ENCODE measurements at regions not wholly inside any gene's neighbourhood (a gene's known extent, or its start where the extent isn't known, plus 50 kb on each side); places are given as distances from the start of the nearest gene placed in this dataset.
"Not testable (repeated sequence)": the region's sequence is repeated elsewhere in the genome, so short reads cannot be mapped to it uniquely, and the experiment has no call there.

DNA sequence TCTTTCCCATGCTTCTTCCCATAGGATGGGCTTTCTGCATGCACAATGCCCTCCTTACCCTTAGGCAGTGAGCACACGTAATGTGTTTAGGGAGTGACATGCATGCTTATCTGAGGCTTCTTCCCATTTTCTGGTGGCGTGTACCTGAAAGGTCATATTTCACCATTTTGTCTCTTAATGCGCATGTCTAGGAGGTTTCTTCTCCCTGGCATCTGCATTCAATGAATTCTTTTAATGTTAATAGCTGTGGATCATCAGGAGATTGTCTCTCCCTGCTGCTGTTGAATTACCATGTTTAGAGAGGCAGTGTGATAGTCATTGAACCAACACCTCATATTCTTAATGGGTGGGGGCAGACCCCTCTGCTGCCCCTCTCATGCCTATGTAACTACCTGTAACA lies 205.6 kb upstream of the SGO1 start:
- DNase-seq (ENCODE audit: low read depth) = no peak
- no peak overlapping the region for H3K4me3 ChIP-seq (ENCODE audit: low read length)
- TF ChIP-seq, protein P1, sequence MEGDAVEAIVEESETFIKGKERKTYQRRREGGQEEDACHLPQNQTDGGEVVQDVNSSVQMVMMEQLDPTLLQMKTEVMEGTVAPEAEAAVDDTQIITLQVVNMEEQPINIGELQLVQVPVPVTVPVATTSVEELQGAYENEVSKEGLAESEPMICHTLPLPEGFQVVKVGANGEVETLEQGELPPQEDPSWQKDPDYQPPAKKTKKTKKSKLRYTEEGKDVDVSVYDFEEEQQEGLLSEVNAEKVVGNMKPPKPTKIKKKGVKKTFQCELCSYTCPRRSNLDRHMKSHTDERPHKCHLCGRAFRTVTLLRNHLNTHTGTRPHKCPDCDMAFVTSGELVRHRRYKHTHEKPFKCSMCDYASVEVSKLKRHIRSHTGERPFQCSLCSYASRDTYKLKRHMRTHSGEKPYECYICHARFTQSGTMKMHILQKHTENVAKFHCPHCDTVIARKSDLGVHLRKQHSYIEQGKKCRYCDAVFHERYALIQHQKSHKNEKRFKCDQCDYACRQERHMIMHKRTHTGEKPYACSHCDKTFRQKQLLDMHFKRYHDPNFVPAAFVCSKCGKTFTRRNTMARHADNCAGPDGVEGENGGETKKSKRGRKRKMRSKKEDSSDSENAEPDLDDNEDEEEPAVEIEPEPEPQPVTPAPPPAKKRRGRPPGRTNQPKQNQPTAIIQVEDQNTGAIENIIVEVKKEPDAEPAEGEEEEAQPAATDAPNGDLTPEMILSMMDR (conservative IDR thresholded peaks at IDR 0.05; ENCODE audit: low read length) = no peak

DNA sequence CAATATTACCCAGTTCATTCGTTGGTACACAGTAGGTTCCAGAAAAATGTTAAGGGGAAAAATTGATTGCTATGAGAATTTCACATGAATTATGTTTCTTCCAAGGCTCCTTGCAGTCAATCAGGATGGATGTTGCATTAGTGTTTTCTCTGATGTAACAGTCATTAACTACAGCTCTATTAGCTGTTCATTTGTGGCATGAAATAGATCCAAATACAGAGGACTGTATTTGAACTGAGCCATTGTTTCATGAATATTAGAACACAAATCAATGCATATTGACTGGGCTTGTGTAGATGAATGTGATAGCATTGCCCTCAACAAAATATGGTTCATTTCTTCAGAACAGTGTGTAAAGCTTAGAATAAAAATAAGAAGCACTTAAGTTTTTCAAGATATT lies 203.0 kb upstream of the SGO1 start:
- no peak for DNase-seq (ENCODE audit: low read depth)
- H3K4me3 ChIP-seq (ENCODE audit: low read length) = no peak overlapping the region
- TF ChIP-seq, protein P1 (conservative IDR thresholded peaks at IDR 0.05; ENCODE audit: low read length) = no peak

DNA sequence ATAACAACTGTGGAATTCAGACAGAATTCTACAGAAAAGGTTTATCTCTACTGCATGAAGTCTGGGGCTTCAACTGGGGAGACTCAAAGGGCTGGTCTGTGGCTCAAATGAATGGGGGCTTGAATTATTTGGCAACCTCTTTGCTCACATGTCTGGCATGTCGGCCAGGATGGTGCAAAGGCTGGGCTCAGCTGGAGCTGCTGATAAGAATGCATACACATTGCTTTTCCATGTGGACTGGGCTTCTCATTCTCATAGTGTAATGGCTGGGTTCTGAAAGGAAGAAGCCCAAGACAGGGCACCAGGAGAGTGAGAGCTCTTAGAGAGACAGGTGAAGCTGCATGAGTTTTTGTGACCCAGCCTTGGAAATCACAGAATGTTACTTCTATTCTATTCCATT lies 194.3 kb upstream of the SGO1 start:
- DNase-seq (ENCODE audit: low read depth) = no peak
- H3K4me3 ChIP-seq (ENCODE audit: low read length) = no peak overlapping the region
- TF ChIP-seq, protein P1 (conservative IDR thresholded peaks at IDR 0.05; ENCODE audit: low read length) = no peak

DNA sequence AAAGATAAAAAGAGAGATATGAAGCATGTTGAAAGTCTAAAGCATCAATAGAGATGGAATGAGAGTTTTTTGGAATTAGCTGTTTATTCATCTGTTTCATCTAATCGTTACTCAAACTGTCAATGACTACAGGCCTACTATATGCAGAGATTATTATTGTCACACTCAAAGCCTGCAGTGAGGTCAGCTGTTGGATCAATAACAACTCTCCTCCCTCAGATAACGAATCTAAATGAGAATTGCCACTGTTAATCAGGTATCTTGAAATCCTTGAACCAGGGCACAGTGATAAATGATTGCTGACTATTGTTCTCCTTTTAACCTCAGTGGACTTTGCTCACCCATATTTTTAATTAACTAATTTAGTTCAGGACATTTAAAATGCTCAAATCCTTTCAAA lies 192.3 kb upstream of the SGO1 start:
- DNase-seq (ENCODE audit: low read depth) = no peak
- H3K4me3 ChIP-seq (ENCODE audit: low read length) = no peak overlapping the region
- TF ChIP-seq, protein P1 (conservative IDR thresholded peaks at IDR 0.05; ENCODE audit: low read length) = no peak

DNA sequence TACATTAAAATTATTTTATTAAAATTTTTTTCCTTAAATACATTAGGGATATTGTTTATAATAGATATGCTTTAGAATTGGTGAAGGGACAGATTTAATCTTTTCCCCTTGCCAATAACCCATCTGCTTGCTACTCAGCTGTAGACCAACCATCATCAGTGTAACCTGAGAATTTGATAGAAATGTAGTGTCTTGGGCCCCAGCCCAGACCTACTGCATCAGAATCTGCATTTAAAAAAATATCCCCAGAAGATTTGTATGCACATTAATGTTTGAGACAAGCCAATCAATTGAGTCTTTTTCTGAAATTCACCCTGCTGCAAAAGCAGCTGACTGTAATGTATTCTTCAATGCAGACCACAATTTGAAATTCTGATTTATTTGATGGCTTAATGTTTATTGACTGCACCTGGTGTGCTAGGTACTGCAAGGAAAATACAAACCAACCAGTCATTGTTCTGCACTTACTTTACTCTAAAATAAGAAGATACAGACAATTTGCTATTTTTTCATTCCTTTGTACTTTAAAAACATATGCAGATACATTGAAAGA lies 190.7 kb upstream of the SGO1 start:
- TF ChIP-seq, protein P1 (conservative IDR thresholded peaks at IDR 0.05; ENCODE audit: low read length) = no peak
- H3K4me3 ChIP-seq (ENCODE audit: low read length) = no peak overlapping the region
- no peak for DNase-seq (ENCODE audit: low read depth)

DNA sequence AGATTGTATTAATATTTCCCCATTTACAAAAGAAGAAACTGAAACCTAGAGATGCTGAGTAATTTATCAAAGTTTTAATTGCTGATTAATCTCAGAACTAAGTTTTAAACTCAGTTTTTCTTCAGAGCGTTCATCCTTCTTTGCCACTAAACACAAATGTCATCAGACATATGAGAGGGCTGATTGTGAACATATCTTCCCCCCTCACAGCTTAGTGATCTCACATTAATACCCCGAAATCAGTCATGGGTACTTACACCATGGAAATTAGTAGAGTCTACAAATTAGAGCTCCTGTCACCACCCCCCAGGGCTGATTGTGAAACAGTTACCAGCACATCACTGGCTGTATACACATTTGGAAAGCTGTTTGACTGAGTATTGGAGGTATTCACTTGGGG lies 189.3 kb upstream of the SGO1 start:
- no peak overlapping the region for H3K4me3 ChIP-seq (ENCODE audit: low read length)
- no peak for DNase-seq (ENCODE audit: low read depth)
- TF ChIP-seq, protein P1 (conservative IDR thresholded peaks at IDR 0.05; ENCODE audit: low read length) = no peak

DNA sequence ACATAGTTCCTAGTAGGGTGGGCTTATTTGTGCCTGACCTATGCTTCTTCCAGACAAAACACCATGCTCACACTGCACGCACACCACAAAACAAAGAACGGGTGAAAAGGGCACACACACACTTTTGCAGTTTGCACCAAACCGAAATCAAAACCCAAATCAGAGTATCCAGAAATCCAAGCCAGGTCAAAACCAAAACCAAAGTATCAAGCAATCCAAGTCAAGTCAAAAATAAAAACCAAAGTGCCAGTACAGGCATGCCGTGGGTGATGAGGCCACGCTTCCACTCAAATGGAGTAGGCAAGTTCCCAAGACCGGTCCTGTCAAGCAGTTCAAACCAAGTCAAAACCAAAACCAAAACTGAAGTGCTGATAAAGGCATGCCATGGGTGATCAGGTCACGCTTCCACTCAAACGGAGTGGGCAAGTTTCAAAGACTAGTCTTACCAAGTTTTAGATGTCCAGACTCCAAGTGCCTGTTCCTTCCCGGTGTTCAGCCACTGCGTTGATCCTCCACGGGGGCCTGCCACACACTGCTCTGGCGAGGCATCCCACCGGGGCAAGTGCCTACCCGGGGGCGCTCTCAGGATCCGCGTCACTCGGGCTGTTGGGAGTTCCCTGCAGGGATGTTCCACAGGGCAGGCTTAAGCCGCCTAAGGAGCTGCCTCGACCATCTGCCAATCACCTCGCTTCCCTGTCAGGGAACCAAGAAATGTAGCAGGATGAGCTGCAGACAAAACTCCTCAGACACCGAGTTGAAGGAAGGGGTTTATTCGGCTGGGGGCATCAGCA lies 184.5 kb upstream of the SGO1 start:
- DNase-seq (ENCODE audit: low read depth); H3K4me3 ChIP-seq (ENCODE audit: low read length): not testable (repeated sequence)

All from AG10803 (cell line).